ENCODE measurements at regions not wholly inside any gene's neighbourhood (a gene's known extent, or its start where the extent isn't known, plus 50 kb on each side); places are given as distances from the start of the nearest gene placed in this dataset.

DNA sequence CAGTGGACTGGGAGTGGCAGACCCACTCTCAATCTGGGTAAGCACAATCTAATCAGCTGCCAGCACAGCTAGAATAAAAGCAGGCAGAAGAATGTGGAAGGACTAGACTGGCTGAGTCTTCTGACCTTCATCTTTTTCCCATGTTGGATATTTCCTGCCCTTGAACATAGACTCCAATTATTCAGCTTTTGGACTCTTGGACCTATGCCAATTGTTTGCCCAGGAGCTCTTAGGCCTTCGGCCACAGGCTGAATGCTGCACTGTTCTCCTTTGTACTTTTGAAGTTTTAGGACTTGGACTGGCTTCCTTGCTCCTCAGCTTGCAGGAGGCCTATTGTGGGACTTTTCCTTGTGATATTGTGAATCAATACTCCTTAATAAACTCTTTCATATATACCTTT is 477.7 kb upstream of the ZNF385D start (continued):
- no peak for TF ChIP-seq POLR2AphosphoS5 (IDR thresholded peaks at IDR 0.05; ENCODE audit: low read depth, low read length)
- no peak for TF ChIP-seq SUZ12 (IDR thresholded peaks at IDR 0.05; ENCODE audit: low read length)
- TF ChIP-seq SP4 (IDR thresholded peaks at IDR 0.05; ENCODE audit: low read length) = no peak
- TF ChIP-seq TAF1 (IDR thresholded peaks at IDR 0.05; ENCODE audit: low read depth, low read length) = no peak
- TF ChIP-seq MAFK (IDR thresholded peaks at IDR 0.05; ENCODE audit: low read depth, low read length) = no peak
- TF ChIP-seq KDM4A (IDR thresholded peaks at IDR 0.05; ENCODE audit: low read depth, low read length, severe bottlenecking) = no peak

Data from H1 (cell line).